Transverse colon (tissue), 4 donors: ENCODE measurements at regions not wholly inside any gene's neighbourhood (a gene's known extent, or its start where the extent isn't known, plus 50 kb on each side); places are given as distances from the start of the nearest gene placed in this dataset.

Experiments used
- DNase-seq: peaks from one replicate; pipeline ENCODE4 v3.0.0-alpha.2; 2019
- H3K27ac ChIP-seq, 4 donors: fragments of 200-600 bp; sonication (generic); 2 replicates each; pipeline ENCODE4 v1.5.1; 2016 to 2018; ENCODE audit warnings: inconsistent platforms in 4 of 4
- H3K27me3 ChIP-seq: fragments of 200-600 bp; sonication (generic); 2 replicates; pipeline ENCODE4 v1.5.1; 2017; ENCODE audit warnings: inconsistent platforms
- H3K36me3 ChIP-seq, 4 donors: fragments of 200-600 bp; sonication (generic); 2 replicates each; pipeline ENCODE4 v1.5.1; 2017 to 2019; ENCODE audit warnings: inconsistent platforms in 4 of 4
- H3K4me1 ChIP-seq, 4 donors: fragments of 200-600 bp; sonication (generic); 2 replicates each; pipeline ENCODE4 v1.5.1; 2017 to 2020; ENCODE audit warnings: inconsistent platforms in 4 of 4
- H3K4me3 ChIP-seq, 4 donors: fragments of 200-600 bp; sonication (generic); 1 replicate in 1 of 4; 2 replicates in 3 of 4; pipeline versions ENCODE4 v1.5.1 to v1.6.1; 2017 to 2019; ENCODE audit warnings: inconsistent platforms in 4 of 4
- H3K9me3 ChIP-seq, 2 donors: fragments of 200-600 bp; sonication (generic); 2 replicates each; pipeline ENCODE4 v1.5.1; 2017 to 2019; ENCODE audit warnings: inconsistent platforms in 2 of 2
- EP300 ChIP-seq: sonication (generic); formaldehyde crosslinking; IDR thresholded peaks from one replicate; pipeline ENCODE4 v1.6.1; 2017; ENCODE audit warnings: antibody characterized with exemption, low read depth
- POLR2A ChIP-seq: fragments of 450-650 bp; IDR thresholded peaks from one replicate; pipeline ENCODE4 v1.6.1; 2016; ENCODE audit warnings: antibody characterized with exemption, mild to moderate bottlenecking, moderate library complexity
- POLR2AphosphoS5 ChIP-seq, 3 donors: sonication (generic); formaldehyde crosslinking; IDR thresholded peaks; one replicate each; pipeline ENCODE4 v1.6.1; 2016; ENCODE audit warnings: antibody characterized with exemption in 3 of 3
- WGBS, 2 donors: methylation state at CpG; one replicate each; pipeline ENCODE4 v1.1.5; 2018; ENCODE audit warnings: low coverage in 1 of 2; 5-methylcytosine and 5-hydroxymethylcytosine counted together
- in situ Hi-C, 4 donors: fragments of 200-750 bp; cut with MboI; loops; one replicate each; pipeline versions ENCODE4 v1.15.0 to v1.15.1; 2017; ENCODE audit warnings: low sequenced_read_pairs in 3 of 4, low pct_ligation_motif_present in 1 of 4, low pct_unique_long_range_greater_than_20kb in 1 of 4
- intact Hi-C: fragments of 100-400 bp; cut with DNase I; formaldehyde crosslinking; loops from one replicate; pipeline ENCODE4 v1.15.1; 2023; ENCODE audit warnings: low total_unique reads
- TF ChIP-seq, protein P1 (sequence below), 5 experiments: fragments of 200-600 bp in 3 of 5; fragments of 450-650 bp in 2 of 5; sonication (generic) in 3 of 5; IDR thresholded peaks; 1 replicate in 2 of 5; 2 replicates in 3 of 5; pipeline ENCODE4 v1.5.1; 2016 to 2017; ENCODE audit warnings: antibody characterized with exemption in 5 of 5, inconsistent platforms in 3 of 5, mild to moderate bottlenecking in 2 of 5, moderate library complexity in 1 of 5

- Histone ChIP-seq H3K4me3 (no peak overlapping the region), H3K4me1 (no peaks in the 10 kb centered on the region), H3K36me3 (no peaks in the 10 kb centered on the region), H3K9me3 (no peaks in the 10 kb centered on the region), H3K27me3 (no peaks in the 10 kb centered on the region), H3K27ac (no peak overlapping the region)
- DNase-seq = no peak
- 59 to 64% methylated on average over 3 of the region's 3 CpGs for WGBS, 2 donors
- intact Hi-C loops = no loop called here
- in situ Hi-C loops = no loop called here
- no peak for TF ChIP-seq EP300
- TF ChIP-seq POLR2A = no peak
- TF ChIP-seq POLR2AphosphoS5 (IDR thresholded peaks at IDR 0.05) = no peak
- TF ChIP-seq, protein P1, sequence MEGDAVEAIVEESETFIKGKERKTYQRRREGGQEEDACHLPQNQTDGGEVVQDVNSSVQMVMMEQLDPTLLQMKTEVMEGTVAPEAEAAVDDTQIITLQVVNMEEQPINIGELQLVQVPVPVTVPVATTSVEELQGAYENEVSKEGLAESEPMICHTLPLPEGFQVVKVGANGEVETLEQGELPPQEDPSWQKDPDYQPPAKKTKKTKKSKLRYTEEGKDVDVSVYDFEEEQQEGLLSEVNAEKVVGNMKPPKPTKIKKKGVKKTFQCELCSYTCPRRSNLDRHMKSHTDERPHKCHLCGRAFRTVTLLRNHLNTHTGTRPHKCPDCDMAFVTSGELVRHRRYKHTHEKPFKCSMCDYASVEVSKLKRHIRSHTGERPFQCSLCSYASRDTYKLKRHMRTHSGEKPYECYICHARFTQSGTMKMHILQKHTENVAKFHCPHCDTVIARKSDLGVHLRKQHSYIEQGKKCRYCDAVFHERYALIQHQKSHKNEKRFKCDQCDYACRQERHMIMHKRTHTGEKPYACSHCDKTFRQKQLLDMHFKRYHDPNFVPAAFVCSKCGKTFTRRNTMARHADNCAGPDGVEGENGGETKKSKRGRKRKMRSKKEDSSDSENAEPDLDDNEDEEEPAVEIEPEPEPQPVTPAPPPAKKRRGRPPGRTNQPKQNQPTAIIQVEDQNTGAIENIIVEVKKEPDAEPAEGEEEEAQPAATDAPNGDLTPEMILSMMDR (IDR thresholded peaks at IDR 0.05) = no peak
Observed at GRCh38 chr2:221662689-221663391, 90.7 kb upstream of the EPHA4 start.

DNA sequence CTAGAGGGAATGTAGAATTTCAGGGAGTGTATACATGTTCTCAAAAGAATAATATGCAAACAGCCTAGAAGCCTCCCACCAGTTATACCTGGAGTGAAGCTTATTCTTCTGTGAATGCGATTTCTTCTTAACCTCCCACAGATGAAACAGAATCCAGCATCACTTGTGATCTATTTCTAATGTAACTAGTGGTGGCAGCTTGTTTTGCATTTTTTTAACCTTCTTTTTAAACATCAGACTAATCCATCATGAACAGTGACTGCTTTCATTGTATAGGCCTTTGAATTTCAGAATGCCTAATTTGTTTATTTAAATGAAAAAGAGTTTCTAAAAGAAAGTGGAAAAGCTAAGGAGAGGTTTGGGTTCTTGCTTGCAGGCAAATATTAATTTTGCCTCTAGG, 85.7 kb upstream of the EPHA4 start:
- no peak overlapping the region for H3K4me3 ChIP-seq
- H3K9me3 ChIP-seq = no peaks in the 10 kb centered on the region
- WGBS, 2 donors = 67 to 87% methylated on average over 1 of the region's 1 CpG
- H3K4me1 ChIP-seq = no peaks in the 10 kb centered on the region
- H3K27me3 ChIP-seq = no peaks in the 10 kb centered on the region
- no peak overlapping the region for H3K27ac ChIP-seq
- in situ Hi-C loops (no loop called here), intact Hi-C loops (no loop called here)
- no peaks in the 10 kb centered on the region for H3K36me3 ChIP-seq
- no peak for DNase-seq
- TF ChIP-seq EP300 (no peak), POLR2AphosphoS5 (IDR thresholded peaks at IDR 0.05) (no peak), POLR2A (no peak)
- TF ChIP-seq, protein P1 (IDR thresholded peaks at IDR 0.05) = no peak

DNA sequence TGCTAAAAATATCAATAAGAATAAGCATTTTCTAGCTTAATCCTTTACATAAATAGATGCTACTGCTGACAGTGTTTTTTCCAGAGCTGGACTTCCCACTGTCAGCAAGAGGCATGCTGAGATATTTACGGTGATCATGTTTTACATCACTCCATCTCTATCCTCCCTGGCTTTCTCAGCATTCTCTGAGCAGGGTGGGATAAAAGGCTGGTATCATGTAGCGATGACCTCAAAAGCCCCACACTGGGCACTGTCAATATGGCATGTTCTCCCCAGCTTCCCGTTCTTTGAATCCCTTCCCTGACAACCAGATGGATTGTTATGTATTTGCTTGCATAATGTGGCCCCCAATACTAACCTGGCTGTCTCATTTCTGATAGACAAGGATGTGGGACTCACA, 83.2 kb upstream of the EPHA4 start:
- Histone ChIP-seq H3K4me1 (no peaks in the 10 kb centered on the region), H3K9me3 (no peaks in the 10 kb centered on the region), H3K27ac (no peak overlapping the region), H3K4me3 (no peak overlapping the region), H3K36me3 (no peaks in the 10 kb centered on the region), H3K27me3 (no peaks in the 10 kb centered on the region)
- 67 to 100% methylated on average over 1 to 3 of the region's 3 CpGs for WGBS, 2 donors
- DNase-seq = no peak
- intact Hi-C loops = no loop called here
- in situ Hi-C loops = no loop called here
- TF ChIP-seq, protein P1 (IDR thresholded peaks at IDR 0.05) = no peak
- no peak for TF ChIP-seq POLR2A
- TF ChIP-seq EP300 = no peak
- TF ChIP-seq POLR2AphosphoS5 (IDR thresholded peaks at IDR 0.05) = no peak

- 67% methylated on average over 1 of the region's 1 CpG; no CpG with 5 or more reads in 1 of the 2 donors for WGBS, 2 donors
- Histone ChIP-seq H3K36me3 (no peaks in the 10 kb centered on the region), H3K9me3 (no peaks in the 10 kb centered on the region), H3K4me3 (no peak overlapping the region), H3K27me3 (no peaks in the 10 kb centered on the region), H3K4me1 (no peaks in the 10 kb centered on the region), H3K27ac (no peak overlapping the region)
- no peak for DNase-seq
- intact Hi-C loops (no loop called here), in situ Hi-C loops (no loop called here)
- TF ChIP-seq POLR2AphosphoS5 (IDR thresholded peaks at IDR 0.05) (no peak), POLR2A (no peak), EP300 (no peak)
- TF ChIP-seq, protein P1 (IDR thresholded peaks at IDR 0.05) = no peak
Observed at GRCh38 chr2:221653182-221653581, 81.1 kb upstream of the EPHA4 start.
